GM19463 (cell line): ENCODE measurements at regions not wholly inside any gene's neighbourhood (a gene's known extent, or its start where the extent isn't known, plus 50 kb on each side); places are given as distances from the start of the nearest gene placed in this dataset.
"Not testable (repeated sequence)": the region's sequence is repeated elsewhere in the genome, so short reads cannot be mapped to it uniquely, and the experiment has no call there.

Experiments
- ATAC-seq: cut with Tn5 transposase; IDR thresholded peaks from one replicate; pipeline ENCODE4 v1.9.1; 2021; ENCODE audit warnings: mild to moderate bottlenecking, moderate library complexity; ENCODE audit not compliant: unreplicated experiment

DNA sequence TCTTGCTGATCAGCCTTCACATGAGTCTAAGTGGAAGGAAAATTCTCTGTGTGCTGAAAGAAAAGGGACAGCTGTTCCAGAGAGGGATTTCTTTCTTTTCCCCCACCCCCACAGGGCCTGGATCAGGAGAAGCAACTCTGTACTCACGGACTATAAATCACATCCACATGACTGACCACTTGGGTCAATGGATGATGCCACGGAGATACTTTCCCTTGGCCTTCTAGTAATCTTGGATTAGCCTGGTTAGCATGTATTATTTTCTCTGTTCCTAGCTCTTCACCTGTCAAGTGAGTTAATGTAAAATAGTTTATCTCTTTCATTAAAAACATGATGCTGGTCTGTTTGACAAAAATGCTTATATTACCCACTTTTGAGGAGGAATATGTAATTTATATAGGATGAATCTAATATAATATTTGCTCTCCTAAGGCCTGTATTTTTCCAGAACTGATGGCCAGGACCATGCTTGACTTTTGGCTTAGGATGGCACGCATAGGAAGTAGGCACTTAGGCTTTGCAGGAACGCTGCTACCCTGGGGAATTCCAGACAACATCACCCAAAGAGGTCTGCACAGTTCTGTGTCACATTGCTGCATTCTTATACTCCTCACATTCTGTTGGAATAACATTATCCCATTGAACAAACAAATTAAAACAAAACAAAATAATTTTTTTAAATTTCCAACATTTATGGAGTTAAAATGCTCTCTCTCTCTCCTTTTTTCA, 892.1 kb downstream of the TLE1 start:
- ATAC-seq, result no peak

- ATAC-seq, result no peak
These were observed 892.7 kb downstream of the TLE1 start for GRCh38 chr9:80796632-80797031.

GRCh38 chr9:80794197-80794596, 895.1 kb downstream of the TLE1 start:
- no peak for ATAC-seq

- ATAC-seq, result no peak
These were observed 895.6 kb downstream of the TLE1 start for GRCh38 chr9:80793706-80794105.

GRCh38 chr9:80792726-80793125, 896.6 kb downstream of the TLE1 start:
- ATAC-seq, result no peak

DNA sequence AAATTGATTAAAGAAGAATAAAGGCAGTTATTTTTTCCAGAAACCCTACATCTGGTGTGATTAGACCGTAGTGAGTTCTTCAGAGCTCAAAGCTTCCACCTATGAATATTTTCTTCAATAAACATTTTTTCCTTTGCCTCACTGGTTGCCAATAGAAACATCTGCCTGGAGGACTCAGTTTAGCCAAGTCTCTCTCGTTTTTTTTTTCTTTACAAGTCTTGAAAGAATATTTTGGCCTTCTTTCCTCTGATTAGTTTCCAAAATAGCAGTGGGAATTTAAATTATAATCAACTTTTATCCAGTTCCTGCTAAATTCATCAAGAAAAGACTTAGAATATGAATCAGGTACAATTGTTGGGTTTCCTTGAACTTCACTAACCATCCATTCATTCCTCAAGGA, 897.5 kb downstream of the TLE1 start:
- no peak for ATAC-seq

- ATAC-seq, result no peak
These were observed 898.6 kb downstream of the TLE1 start for GRCh38 chr9:80790764-80791163.

- ATAC-seq, result no peak
These were observed 899.5 kb downstream of the TLE1 start for GRCh38 chr9:80789831-80790230.

GRCh38 chr9:80787636-80788035, 901.7 kb downstream of the TLE1 start:
- no peak for ATAC-seq

DNA sequence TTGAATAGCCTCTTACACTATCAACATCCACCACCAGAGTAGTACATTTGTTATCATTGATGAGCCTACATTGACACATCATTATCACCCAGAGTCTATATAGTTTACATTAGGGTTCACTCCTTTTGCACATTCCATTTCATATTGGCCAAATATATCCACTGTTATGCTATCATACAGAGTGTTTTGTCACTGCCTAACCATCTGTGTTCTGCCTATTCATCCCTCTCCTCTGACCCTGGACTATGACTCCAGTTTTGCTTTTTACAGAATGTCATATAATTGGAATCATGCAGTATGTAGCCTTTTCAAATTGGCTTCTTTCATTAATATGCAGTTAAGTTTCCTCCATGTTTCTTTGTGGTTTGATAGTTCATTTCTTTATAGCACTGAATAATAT, 904.7 kb downstream of the TLE1 start:
- no peak for ATAC-seq

DNA sequence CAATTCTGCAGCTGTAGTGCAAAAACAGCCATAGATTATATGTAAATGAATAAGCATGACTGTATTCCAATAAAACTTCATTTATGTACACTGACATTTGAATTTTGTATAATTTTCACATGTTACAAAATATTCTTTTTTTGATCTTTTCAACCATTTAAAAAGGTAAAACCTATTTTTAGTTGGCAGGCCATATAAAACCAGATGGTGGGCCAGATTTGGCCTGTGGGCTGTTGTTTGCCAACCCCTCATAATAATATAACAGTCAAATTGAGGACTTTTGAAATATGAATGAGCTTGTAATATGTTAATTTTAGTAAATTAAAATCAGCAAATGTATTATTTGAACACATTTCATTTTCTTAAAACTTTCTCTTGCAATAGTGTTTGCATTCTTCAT, 913.4 kb downstream of the TLE1 start:
- no peak for ATAC-seq

- ATAC-seq, result no peak
These were observed 913.8 kb downstream of the TLE1 start for GRCh38 chr9:80775530-80775929.

- ATAC-seq, result no peak
These were observed 917.6 kb downstream of the TLE1 start for GRCh38 chr9:80771555-80772347.

DNA sequence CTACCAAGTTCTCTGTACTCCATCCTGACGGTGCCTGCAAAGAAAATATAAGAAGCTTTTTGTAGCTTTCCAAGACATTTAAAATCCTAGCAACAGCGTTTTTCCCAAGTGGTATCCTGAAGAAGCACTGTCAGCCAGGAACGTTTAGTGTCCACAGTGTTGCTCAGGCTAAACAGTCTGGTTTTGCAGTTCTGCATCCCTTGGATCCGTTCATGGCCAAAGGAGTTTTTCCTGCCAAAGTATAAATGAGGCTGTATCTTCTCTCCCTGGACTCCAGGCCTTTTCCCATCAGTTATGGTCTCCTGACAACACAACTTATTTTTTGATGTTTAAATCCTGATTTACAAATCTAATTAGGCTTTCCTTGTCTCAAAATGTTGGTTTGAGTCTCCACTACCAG, 925.8 kb downstream of the TLE1 start:
- ATAC-seq, result no peak

DNA sequence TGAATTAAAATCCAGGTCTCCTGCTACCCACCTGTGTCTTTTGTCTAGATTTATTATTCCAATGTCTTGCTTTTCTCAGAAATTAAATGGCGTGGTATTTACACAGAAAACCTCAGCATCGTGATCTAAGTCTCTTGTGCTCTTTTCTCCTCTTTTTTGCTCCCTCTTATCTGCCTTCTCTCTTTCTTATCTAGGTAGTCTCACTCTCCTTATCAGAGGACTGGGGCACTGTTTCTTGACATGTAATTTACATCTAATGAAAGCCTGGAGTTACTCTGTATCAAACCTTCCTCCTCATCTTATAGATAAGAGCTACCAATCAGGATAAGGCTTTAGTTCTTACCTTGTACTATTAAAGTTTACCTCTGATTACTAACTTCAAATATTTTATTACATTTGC, 933.8 kb downstream of the TLE1 start:
- ATAC-seq, result no peak

DNA sequence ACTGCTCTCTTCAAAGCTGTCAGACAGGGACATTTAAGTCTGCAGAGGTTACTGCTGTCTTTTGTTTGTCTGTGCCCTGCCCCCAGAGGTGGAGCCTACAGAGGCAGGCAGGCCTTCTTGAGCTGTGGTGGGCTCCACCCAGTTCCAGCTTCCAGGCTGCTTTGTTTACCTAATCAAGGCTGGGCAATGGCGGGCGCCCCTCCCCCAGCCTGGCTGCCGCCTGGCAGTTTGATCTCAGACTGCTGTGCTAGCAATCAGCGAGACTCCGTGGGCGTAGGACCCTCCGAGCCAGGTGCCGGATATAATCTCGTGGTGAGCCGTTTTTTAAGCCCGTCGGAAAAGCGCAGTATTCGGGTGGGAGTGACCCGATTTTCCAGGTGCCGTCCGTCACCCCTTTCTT, 942.3 kb downstream of the TLE1 start:
- not testable (repeated sequence) for ATAC-seq

- ATAC-seq, result no peak
These were observed 956.8 kb downstream of the TLE1 start for GRCh38 chr9:80732506-80732905.

- no peak for ATAC-seq
These were observed 968.8 kb downstream of the TLE1 start for GRCh38 chr9:80720579-80720978.

DNA sequence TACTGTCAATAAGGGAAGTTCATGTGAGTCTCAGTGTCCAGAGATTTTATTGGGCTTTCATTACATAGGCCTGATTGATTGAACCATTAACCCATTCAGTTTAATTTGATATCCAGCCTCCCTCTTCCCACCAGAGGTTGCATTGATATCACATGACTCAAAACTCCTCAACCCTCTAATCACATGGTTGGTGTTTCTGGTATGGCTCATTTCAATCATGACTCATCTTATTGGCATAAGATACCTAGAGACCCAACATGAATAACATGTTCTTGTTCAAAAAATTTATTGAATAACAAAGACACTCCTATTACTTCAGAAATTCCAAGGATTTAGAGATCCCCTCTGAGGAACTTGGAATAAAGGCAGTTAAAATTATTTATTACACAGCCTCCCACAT, 982.2 kb downstream of the TLE1 start:
- no peak for ATAC-seq

GRCh38 chr9:80701061-80701460, 988.3 kb downstream of the TLE1 start:
- ATAC-seq, result no peak

GRCh38 chr9:80699511-80699998, 989.8 kb downstream of the TLE1 start:
- ATAC-seq, result no peak

DNA sequence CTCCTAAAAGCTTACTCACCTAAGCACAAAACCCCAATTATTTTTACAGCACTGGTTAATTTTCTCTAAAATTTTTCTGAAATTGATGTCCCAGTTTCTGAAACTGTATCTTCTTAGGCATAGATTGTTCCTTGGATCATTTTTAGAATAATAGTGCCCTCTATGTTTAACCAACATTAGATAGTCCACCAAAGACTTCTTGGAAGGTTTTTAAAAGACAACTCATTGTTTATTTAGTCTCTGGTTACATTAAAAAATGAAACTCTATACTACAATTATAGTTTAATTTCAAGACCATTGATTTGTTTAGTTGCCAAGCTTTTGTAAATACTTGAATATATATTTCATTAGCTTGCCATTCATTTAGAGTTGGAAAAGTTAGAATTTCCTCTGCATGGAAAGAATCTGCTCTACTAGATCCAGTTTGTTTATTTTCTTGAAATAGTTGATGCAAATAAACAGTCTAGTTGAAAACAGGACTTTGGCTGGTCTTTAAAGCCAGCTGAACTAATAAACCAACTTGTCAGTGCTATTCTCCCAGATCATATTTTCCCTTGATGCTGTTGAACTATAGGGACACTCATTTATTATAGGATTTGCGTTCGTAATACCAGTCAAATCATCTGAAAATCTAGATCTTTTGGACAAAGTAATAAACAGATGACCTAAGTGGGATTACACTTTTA, 990.5 kb downstream of the TLE1 start:
- no peak for ATAC-seq
